ENCODE measurements at regions not wholly inside any gene's neighbourhood (a gene's known extent, or its start where the extent isn't known, plus 50 kb on each side); places are given as distances from the start of the nearest gene placed in this dataset.

- CTCF ChIA-PET = no interaction called here
- TF ChIP-seq CTCF (IDR thresholded peaks at IDR 0.05) = no peak
- intact Hi-C loops (cut with DNase I, micrococcal nuclease) = no loop called here
These were observed 440.1 kb upstream of the PTBP2 start for GRCh38 chr1:96281491-96281890.

GRCh38 chr1:96290033-96290432 is 431.6 kb upstream of the PTBP2 start:
- Histone ChIP-seq H3K27me3 (ENCODE audit: control insufficient read depth in 1 of 2, insufficient read depth in 2 of 2, low read length in 2 of 2) (no peaks in the 10 kb centered on the region), H3K4me1 (ENCODE audit: insufficient read depth, low read length) (no peaks in the 10 kb centered on the region), H3K27ac (ENCODE audit: low read depth in 1 of 2, low read length in 2 of 2) (no peak overlapping the region), H3K36me3 (ENCODE audit: insufficient read depth, low read length) (no peaks in the 10 kb centered on the region), H3K4me3 (ENCODE audit: low read length) (no peak overlapping the region), H3K9me3 (ENCODE audit: control insufficient read depth in 1 of 2, insufficient read depth in 1 of 2, low read length in 2 of 2) (peaks cover 9 to 11% of the 10 kb centered on the region in 2 experiments)
- intact Hi-C loops (cut with DNase I, micrococcal nuclease) = no loop called here
- TF ChIP-seq CTCF (IDR thresholded peaks at IDR 0.05) = no peak
- Mint-ChIP-seq H3K36me3 (ENCODE audit: low read depth) (no peaks in the 10 kb centered on the region), H3K27me3 (no peaks in the 10 kb centered on the region), H3K4me1 (ENCODE audit: low read depth) (no peaks in the 10 kb centered on the region), H3K4me3 (no peak overlapping the region), H3K9me3 (peaks cover 16% of the 10 kb centered on the region), H3K27ac (no peak overlapping the region)
- ChIA-PET CTCF (no interaction called here), POLR2A (no interaction called here)
- ATAC-seq (ENCODE audit: poor library complexity) = no peak
- DNase-seq = no peak

More at GRCh38 chr1:96281491-96281890, 440.1 kb upstream of the PTBP2 start:
- Histone ChIP-seq H3K4me1 (ENCODE audit: insufficient read depth, low read length) (no peaks in the 10 kb centered on the region), H3K4me3 (ENCODE audit: low read length) (no peak overlapping the region), H3K27me3 (ENCODE audit: control insufficient read depth in 1 of 2, insufficient read depth in 2 of 2, low read length in 2 of 2) (no peaks in the 10 kb centered on the region), H3K27ac (ENCODE audit: low read depth in 1 of 2, low read length in 2 of 2) (no peak overlapping the region), H3K36me3 (ENCODE audit: insufficient read depth, low read length) (no peaks in the 10 kb centered on the region), H3K9me3 (ENCODE audit: control insufficient read depth in 1 of 2, insufficient read depth in 1 of 2, low read length in 2 of 2) (peaks cover 0 to 9% of the 10 kb centered on the region in 2 experiments)
- Mint-ChIP-seq H3K36me3 (ENCODE audit: low read depth) (no peaks in the 10 kb centered on the region), H3K27me3 (no peaks in the 10 kb centered on the region), H3K4me1 (ENCODE audit: low read depth) (no peaks in the 10 kb centered on the region), H3K4me3 (no peak overlapping the region), H3K27ac (no peak overlapping the region), H3K9me3 (peaks cover 21% of the 10 kb centered on the region)
- ATAC-seq (ENCODE audit: poor library complexity) (no peak), DNase-seq (no peak)
- POLR2A ChIA-PET = no interaction called here

- ChIA-PET POLR2A (no interaction called here), CTCF (no interaction called here)
- H3K27ac ChIP-seq (ENCODE audit: low read depth in 1 of 2, low read length in 2 of 2) = no peak overlapping the region
- no peak for TF ChIP-seq CTCF (IDR thresholded peaks at IDR 0.05)
- Mint-ChIP-seq H3K27me3 (no peaks in the 10 kb centered on the region), H3K4me1 (ENCODE audit: low read depth) (no peaks in the 10 kb centered on the region), H3K9me3 (peaks cover 17% of the 10 kb centered on the region), H3K4me3 (no peak overlapping the region), H3K36me3 (ENCODE audit: low read depth) (no peaks in the 10 kb centered on the region), H3K27ac (no peak overlapping the region)
- no peak overlapping the region for H3K4me3 ChIP-seq (ENCODE audit: low read length)
- peaks cover 9 to 11% of the 10 kb centered on the region in 2 experiments for H3K9me3 ChIP-seq (ENCODE audit: control insufficient read depth in 1 of 2, insufficient read depth in 1 of 2, low read length in 2 of 2)
- ATAC-seq (ENCODE audit: poor library complexity) (no peak), DNase-seq (no peak)
- no peaks in the 10 kb centered on the region for H3K36me3 ChIP-seq (ENCODE audit: insufficient read depth, low read length)
- intact Hi-C loops (cut with DNase I, micrococcal nuclease) = no loop called here
- H3K4me1 ChIP-seq (ENCODE audit: insufficient read depth, low read length) = no peaks in the 10 kb centered on the region
- no peaks in the 10 kb centered on the region for H3K27me3 ChIP-seq (ENCODE audit: control insufficient read depth in 1 of 2, insufficient read depth in 2 of 2, low read length in 2 of 2)
These were observed 430.8 kb upstream of the PTBP2 start for GRCh38 chr1:96290801-96291200.
